ENCODE measurements at regions not wholly inside any gene's neighbourhood (a gene's known extent, or its start where the extent isn't known, plus 50 kb on each side); places are given as distances from the start of the nearest gene placed in this dataset.

- TF ChIP-seq ISL1 (CRISPR knock-in tag; IDR thresholded peaks at IDR 0.05) = no peak
- no peak for TF ChIP-seq ZFP30 (CRISPR knock-in tag; IDR thresholded peaks at IDR 0.05)
- no peak for TF ChIP-seq RARB (CRISPR knock-in tag; IDR thresholded peaks at IDR 0.05)
These were observed 191.4 kb downstream of the KLF6 start for GRCh38 chr10:3593611-3594010.
